ENCODE measurements at regions not wholly inside any gene's neighbourhood (a gene's known extent, or its start where the extent isn't known, plus 50 kb on each side); places are given as distances from the start of the nearest gene placed in this dataset.
"Not testable (repeated sequence)": the region's sequence is repeated elsewhere in the genome, so short reads cannot be mapped to it uniquely, and the experiment has no call there.

- Histone ChIP-seq H3K36me3 (no peaks in the 10 kb centered on the region), H3K4me3 (no peak overlapping the region), H3K27me3 (replicated peaks; ENCODE audit: insufficient read depth) (no peaks in the 10 kb centered on the region), H3K27ac (no peak overlapping the region), H3K4me1 (replicated peaks) (no peaks in the 10 kb centered on the region), H3K9me3 (no peaks in the 10 kb centered on the region)
- WGBS = 42% methylated on average over 3 of the region's 3 CpGs
- no peak for TF ChIP-seq CTCF (IDR thresholded peaks at IDR 0.05)
- TF ChIP-seq POLR2A (IDR thresholded peaks at IDR 0.05) = no peak
- TF ChIP-seq POLR2AphosphoS5 (IDR thresholded peaks at IDR 0.05) = no peak
- intact Hi-C loops (cut with DNase I) = no loop called here
- no peak for DNase-seq (ENCODE audit: low spot score)
Measured at GRCh38 chr9:119675951-119676350, 306.7 kb upstream of the BRINP1 start.

GRCh38 chr9:119672763-119673162 is 303.5 kb upstream of the BRINP1 start:
- H3K4me3 ChIP-seq; H3K27ac ChIP-seq; H3K9me3 ChIP-seq; H3K27me3 ChIP-seq (replicated peaks; ENCODE audit: insufficient read depth); H3K4me1 ChIP-seq (replicated peaks); intact Hi-C loops (cut with DNase I); H3K36me3 ChIP-seq; DNase-seq (ENCODE audit: low spot score): not testable (repeated sequence)
- WGBS = 41% methylated on average over 4 of the region's 4 CpGs

DNA sequence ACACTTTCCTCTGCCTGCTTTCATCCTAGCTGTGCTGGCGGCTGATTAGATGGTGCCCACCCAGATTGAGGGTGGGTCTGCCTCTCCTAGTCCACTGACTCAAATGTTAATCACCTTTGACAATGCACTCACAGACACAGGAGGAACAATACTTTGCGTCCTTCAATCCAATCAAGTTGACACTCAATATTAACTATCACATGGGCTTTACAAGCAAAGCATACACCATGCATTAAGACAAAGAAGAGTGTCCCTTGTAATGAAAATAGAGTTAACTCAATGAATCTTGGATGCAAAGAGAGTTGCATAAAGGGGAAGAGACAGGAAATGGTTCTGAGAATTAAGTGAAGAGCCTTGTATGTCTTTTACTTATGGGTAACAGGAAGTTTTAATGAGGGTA is 298.7 kb upstream of the BRINP1 start:
- Histone ChIP-seq H3K4me1 (replicated peaks) (no peaks in the 10 kb centered on the region), H3K27ac (no peak overlapping the region), H3K27me3 (replicated peaks; ENCODE audit: insufficient read depth) (no peaks in the 10 kb centered on the region), H3K36me3 (no peaks in the 10 kb centered on the region), H3K9me3 (no peaks in the 10 kb centered on the region), H3K4me3 (no peak overlapping the region)
- TF ChIP-seq CTCF (IDR thresholded peaks at IDR 0.05) (no peak), POLR2AphosphoS5 (IDR thresholded peaks at IDR 0.05) (no peak), POLR2A (IDR thresholded peaks at IDR 0.05) (no peak)
- intact Hi-C loops (cut with DNase I) = no loop called here
- DNase-seq (ENCODE audit: low spot score) = no peak
- WGBS = 88% methylated on average over 2 of the region's 2 CpGs

- TF ChIP-seq POLR2A (IDR thresholded peaks at IDR 0.05) = no peak
- TF ChIP-seq CTCF (IDR thresholded peaks at IDR 0.05) = no peak
- TF ChIP-seq POLR2AphosphoS5 (IDR thresholded peaks at IDR 0.05) = no peak
- Histone ChIP-seq H3K4me3 (no peak overlapping the region), H3K9me3 (no peaks in the 10 kb centered on the region), H3K4me1 (replicated peaks) (no peaks in the 10 kb centered on the region), H3K27ac (no peak overlapping the region), H3K27me3 (replicated peaks; ENCODE audit: insufficient read depth) (no peaks in the 10 kb centered on the region), H3K36me3 (no peaks in the 10 kb centered on the region)
- 81% methylated on average over 2 of the region's 2 CpGs for WGBS
- no peak for DNase-seq (ENCODE audit: low spot score)
- intact Hi-C loops (cut with DNase I) = no loop called here
Measured at GRCh38 chr9:119667163-119667562, 297.9 kb upstream of the BRINP1 start.

DNA sequence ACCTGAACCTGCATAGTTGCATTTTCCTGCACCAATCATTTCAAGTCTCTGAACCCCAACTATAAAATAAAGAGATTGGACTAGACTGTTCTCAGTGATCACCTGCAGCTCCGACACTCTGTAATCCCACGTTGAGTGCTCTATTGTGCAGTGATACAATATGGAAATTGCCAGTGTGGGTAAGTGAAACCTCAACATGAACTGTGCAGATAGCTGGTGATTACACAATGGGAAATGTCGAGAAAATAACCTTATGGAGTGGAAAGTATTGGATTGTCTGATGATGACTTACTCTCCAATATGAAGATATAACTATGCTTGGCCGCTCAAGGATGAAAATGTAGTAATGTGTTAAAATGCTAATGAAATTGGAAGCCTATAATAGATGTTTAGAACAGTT is 293.1 kb upstream of the BRINP1 start:
- H3K9me3 ChIP-seq = no peaks in the 10 kb centered on the region
- no peaks in the 10 kb centered on the region for H3K4me1 ChIP-seq (replicated peaks)
- DNase-seq (ENCODE audit: low spot score) = no peak
- H3K36me3 ChIP-seq = no peaks in the 10 kb centered on the region
- intact Hi-C loops (cut with DNase I) = no loop called here
- TF ChIP-seq CTCF (IDR thresholded peaks at IDR 0.05) (no peak), POLR2AphosphoS5 (IDR thresholded peaks at IDR 0.05) (no peak), POLR2A (IDR thresholded peaks at IDR 0.05) (no peak)
- 73% methylated on average over 4 of the region's 4 CpGs for WGBS
- H3K4me3 ChIP-seq = no peak overlapping the region
- H3K27ac ChIP-seq = no peak overlapping the region
- no peaks in the 10 kb centered on the region for H3K27me3 ChIP-seq (replicated peaks; ENCODE audit: insufficient read depth)
